ENCODE measurements at regions not wholly inside any gene's neighbourhood (a gene's known extent, or its start where the extent isn't known, plus 50 kb on each side); places are given as distances from the start of the nearest gene placed in this dataset.
A peak's percentile ranks its signal among the peaks of the same experiment; 100 is the strongest.
"Not testable (repeated sequence)": the region's sequence is repeated elsewhere in the genome, so short reads cannot be mapped to it uniquely, and the experiment has no call there.

DNA sequence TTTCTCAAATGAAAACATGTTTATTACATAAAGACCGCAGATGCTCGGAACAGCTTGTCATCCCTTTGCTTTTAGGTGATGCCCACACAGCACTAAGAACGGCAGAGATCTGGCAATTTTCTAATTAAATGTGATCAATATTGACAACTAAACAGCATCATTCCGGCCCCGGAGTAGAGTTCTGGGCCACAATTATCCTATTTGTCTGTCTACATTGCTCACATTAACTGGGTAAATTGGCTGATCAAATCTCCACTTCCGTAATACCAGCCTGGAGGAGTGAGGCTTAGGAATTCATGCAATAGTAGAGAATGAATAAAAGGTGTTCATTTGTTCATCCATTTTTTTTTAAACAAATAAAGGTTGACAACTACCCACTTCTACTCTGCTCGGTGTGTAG lies 245.1 kb upstream of the C9orf72 start:
- DNase-seq, result no peak

DNA sequence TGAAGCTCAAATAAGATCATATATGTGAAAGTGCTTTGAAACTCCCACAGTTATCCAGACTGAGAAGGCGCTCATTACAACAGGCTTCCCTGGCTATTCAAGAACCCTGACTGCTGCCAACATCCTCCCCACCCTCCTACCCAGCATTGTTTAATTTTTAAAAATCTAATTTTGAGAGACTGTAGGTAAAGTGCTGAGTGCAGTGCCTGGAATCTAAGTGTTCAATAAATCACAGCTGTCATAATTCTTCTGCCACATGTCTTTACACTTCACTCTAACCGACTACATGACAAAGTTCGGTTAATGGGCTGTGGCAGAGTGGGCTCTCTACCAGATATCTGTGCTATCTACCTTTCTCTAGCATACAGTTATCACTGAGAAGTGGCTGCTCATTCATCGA lies 255.6 kb upstream of the C9orf72 start:
- DNase-seq, result no peak

DNA sequence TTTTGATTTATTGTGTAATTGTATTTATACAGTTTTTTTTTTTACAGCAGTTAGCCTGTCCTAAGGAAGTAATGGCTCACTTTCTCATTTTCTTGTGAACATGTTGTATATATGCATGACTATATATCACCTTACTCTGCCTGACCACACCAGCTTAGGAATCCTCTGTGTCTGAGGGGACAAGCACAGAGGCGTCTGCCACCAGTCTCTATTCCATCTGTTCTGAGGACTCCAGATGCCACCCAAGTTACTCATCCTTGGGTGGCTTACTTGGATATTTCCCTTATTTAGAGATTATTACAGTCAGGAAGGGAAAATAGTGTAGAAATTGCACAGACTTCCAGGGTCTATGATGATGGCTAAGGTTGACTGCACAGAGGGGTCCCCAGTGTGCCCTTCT lies 256.3 kb upstream of the C9orf72 start:
- no peak for DNase-seq

DNA sequence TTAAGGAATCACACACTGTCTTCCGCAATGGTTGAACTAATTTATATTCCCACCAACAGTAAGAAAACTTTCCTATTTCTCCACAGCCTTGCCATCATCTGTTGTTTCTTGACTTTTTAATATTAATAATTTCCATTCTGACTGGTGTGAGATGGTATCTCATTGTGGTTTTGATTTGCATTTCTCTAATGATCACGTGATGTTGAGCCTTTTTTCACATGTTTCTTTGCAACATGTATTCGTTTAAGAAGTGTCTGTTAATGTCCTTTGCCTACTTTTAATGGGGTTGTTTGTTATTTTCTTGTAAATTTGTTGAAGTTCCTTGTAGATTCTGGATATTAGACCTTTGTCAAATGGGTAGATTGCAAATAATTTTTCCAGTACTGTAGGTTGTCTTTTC lies 258.8 kb upstream of the C9orf72 start:
- DNase-seq, result not testable (repeated sequence)

DNA sequence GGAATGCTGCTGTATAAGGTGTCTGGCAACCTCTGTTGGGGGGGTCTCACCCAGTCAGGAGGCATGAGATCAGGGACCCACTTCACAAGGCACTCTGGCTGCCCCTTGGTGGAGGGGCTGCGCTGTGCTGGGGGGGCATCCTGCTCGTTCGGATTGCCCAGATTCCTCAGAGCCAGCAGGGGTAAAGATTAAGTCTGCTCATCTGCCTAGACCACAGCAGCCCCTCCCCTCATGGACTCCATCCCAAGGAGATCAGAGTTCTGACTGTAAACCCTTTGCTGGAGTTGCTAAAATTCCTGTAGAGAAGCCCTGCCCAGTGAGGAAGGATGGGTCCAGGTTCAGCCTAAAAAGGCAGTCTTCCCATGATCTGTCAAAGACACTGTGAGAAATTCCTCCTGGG lies 262.0 kb upstream of the C9orf72 start:
- no peak for DNase-seq

DNA sequence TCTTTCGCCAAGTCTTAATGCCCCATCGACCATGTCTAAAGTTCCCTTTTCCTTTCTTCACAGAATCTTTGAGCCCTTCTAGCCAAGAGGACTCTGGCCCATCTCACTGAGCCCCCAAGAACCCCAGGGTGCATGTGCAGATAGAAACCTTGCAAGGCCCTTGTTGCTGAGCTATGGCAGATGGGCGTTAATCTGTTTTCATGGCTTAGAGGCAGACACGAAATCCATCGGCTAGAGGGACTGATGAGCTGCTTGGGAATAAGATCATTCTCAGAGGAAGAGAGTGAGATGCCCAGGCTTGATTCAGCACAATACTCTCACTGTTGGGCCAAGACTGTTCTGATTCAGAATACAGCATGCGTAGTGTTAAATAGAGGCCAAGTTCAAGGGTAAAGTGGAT lies 262.5 kb upstream of the C9orf72 start:
- DNase-seq, result no peak

DNA sequence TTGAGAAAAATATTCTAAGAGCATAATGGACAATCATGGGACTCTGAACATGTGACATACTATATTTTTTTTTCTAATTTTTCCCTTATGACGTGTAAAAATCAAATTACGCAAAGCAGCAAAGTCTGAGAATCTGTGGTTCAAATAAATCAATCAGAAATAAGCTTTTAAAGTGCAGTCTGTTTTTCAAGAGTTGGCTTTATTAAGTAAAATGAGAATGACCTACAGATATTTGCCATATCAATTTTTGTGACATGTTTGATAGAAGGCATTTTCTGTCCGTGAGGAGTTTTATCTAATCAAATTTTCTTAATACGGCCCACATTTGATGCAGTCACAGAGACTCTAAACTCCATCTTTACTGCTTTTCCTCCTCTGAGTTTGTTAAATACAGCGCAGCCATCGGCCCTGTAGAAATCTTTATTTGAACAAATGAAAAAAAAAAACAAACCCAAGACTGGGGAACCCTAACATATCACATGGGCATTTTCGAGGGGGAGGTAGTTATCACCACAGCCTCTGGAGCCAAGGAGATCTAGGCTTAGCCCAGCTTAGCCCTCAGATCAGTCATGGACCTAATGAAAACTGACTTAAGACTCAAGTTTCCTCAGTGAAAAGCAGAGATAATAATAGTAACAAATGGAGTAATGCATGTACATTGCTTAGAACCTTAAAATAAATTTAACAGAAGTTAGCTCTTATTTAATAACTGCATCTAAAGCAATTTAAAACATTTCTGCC lies 263.6 kb upstream of the C9orf72 start:
- no peak for DNase-seq

DNA sequence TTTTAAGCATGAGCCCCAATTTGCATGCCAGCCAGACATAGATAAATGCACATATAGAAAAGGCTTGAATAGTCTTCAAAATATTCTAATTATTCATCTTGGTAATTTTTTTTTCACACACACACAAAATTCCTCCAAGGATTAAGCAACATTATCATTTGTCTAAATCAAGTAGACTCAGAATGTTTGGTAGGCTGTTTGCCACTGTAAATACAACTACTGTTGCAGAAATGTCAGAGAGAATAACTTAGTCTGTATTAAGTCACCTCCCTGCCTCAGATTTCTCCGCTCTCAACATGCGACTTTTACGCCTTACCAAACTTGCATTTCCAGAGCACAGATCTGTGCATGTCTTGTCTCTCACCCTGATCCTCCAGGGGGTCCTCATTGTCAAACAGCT lies 265.6 kb upstream of the C9orf72 start:
- DNase-seq, result no peak

DNA sequence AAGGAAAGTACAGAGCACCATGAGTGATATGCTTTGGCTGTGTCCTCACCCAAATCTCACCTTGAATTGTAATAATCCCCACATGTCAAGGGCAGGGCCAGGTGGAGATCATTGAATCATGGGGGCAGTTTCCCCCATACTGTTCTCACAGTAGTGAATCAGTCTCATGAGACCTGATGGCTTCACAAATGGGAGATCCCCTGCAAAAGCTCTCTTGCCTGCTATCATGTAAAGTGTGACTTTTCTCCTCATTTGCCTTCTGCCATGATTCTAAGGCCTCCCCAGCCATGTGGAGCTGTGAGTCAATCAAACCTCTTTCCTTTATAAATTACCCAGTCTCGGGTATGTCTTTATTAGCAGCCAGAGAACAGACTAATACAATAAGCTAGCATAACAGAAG lies 266.5 kb upstream of the C9orf72 start:
- DNase-seq, result not testable (repeated sequence)

DNA sequence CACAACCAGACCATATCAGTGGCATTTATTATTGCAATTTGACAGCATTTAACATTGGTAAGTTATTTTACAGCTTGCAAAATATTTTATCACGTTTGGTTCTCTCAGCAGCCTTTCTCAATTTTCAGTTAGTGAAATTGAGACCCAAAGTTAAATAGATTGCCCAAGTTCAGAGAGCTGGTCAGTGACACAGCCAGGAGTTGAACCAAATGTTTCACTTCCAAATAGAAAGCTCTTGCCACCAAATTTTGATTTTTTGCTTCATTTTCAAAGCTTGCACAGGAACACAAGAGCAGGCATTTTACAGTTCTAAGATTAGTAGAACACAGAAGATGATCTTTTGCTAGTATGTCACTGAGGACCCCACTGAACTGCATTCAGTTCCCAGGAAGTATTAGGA lies 271.5 kb upstream of the C9orf72 start:
- no peak for DNase-seq

DNA sequence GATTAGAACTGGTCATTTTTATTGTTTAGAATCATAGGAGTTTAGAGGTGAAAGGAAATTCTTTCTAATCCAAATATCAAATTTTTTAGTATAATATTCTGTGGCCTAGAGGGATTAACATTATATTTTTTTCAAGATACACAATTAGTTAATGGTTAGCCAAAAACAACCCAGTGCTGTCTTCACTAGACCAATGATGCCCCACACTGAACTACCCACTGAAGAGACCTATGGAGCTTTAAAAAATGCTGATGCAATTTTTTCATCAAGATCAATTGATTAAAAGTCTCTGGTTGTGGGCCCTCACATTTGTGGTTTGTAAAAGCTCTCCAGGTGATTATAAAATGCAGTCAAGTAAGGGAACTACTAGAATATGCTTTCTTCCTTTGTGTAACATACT lies 274.1 kb upstream of the C9orf72 start:
- DNase-seq, result no peak

DNA sequence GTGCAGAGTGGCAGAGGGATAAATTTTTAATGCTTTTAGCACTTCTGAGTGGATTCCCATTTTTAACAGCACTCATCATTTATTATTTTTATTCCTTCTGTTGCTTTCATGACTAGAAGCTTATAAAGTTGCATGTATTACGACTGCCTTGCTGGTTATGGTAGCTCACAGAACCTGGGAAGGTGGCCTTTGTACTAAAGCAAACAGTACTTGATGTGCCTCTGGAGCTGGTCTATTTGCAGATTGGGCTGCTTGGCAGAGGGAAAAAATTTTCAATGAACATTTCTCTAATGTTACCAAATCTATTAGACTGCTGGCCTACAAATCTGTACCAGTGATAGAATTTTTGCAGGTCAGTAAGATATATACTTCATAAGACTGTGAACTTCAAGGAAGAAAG lies 274.5 kb upstream of the C9orf72 start:
- no peak for DNase-seq

DNA sequence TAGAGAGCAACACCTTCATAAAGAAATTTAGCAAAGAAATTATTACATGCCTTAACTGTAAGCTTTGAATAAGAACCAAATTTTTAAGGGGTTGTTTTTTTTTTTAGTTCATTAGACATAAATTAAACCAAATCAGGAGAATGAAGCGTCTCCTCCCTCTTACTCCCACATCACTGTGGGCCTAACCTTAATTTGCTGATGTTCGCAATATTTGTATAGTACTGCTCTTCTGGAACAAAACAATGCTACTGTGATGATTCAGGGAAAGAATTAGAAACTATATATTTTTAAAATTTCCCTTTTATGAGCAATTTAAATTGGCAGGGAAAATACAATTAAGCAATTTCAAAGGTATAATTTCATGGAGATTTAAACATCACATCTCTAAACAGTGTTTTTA lies 275.0 kb upstream of the C9orf72 start:
- DNase-seq, result no peak

DNA sequence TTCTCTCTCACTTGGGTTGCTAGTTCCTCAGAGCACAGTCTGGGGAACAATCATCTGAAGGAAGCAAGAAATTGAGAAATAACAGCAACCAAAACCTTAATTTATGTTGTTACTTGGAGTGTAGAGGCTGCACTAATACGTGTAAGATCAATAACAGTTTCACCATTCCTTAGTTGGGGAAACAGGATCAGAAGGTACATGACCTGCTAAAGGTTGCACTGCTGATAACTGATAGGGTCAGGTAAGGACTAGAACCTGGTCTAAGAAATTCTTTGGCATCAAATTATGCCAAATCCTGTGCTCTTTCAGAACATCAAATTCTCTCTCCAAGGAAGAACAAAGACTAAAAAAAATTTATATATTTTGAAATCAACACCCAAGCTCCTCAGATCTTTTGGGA lies 278.6 kb upstream of the C9orf72 start:
- no peak for DNase-seq

DNA sequence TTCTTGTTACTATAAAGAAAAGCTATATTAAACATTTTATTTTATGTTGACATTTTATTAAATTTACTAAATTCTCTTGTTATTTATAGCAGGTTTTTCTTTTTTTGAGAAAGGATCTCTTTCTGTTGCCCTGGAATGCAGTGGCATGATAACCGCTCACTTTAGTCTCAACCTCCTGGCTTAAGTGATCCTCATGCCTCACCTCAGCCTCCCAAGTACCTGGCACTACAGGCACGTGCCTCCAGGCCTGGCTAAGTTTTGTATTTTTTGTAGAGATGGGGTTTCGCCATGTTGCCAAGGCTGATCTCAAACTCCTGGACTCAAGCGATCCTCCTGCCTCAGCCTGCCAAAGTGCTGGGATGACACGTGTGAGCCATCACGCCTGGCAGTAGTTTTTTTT lies 280.2 kb upstream of the C9orf72 start:
- no peak for DNase-seq

DNA sequence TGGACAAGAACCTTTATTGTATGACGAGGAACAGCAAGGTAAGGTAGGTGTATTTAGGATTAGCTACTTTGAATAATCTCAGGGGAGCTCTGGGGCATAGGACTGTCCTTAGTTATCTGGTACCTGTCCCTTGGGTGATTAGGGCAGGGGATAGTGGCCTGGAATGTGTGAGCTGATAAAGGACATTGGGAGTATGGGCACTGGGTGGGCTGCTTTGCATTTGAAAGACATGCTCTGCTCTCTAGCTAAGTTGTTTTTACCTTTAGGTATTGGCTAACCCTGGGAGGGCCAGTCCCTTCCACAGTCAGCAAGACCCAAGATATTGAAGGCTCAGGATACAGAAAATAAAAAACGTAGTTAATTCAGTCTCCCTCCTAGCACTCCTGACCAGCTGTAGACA lies 282.8 kb upstream of the C9orf72 start:
- no peak for DNase-seq

DNA sequence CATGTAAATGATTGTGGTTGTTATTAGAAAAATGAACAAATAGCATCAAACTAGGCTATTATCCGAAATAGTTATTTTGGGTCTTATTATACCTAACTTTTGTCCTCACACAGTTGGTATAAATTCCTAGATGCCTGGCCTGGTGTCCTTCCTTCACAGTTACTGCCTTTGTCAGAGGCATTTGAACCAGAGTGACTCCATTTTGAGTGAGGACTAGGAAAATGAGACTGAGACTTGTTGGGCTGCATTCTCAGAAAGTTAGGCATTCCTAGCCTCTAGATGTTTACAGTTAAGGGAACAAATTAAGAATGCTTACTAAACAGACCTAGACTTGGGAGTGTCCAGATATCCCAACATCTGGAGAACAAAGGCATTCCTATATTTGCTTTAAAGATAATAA lies 283.5 kb upstream of the C9orf72 start:
- no peak for DNase-seq

DNA sequence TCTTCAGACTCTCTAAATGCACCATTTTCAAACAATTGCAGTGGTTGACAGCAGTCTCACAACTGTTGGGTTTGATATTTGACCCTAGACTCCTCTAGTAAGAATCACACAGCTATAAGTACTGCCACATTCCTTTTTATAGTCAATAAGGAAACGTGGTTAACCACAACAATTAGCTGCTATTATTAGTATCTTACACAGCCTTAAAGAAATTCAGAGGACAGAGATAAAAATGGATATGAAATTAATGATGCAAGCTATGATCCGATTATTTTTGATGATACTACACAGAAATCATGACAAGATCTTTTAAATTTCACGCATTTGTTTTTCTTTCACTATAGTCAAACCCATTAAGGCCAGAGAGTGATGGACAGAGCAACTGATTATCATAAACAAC lies 288.6 kb upstream of the C9orf72 start:
- no peak for DNase-seq

DNA sequence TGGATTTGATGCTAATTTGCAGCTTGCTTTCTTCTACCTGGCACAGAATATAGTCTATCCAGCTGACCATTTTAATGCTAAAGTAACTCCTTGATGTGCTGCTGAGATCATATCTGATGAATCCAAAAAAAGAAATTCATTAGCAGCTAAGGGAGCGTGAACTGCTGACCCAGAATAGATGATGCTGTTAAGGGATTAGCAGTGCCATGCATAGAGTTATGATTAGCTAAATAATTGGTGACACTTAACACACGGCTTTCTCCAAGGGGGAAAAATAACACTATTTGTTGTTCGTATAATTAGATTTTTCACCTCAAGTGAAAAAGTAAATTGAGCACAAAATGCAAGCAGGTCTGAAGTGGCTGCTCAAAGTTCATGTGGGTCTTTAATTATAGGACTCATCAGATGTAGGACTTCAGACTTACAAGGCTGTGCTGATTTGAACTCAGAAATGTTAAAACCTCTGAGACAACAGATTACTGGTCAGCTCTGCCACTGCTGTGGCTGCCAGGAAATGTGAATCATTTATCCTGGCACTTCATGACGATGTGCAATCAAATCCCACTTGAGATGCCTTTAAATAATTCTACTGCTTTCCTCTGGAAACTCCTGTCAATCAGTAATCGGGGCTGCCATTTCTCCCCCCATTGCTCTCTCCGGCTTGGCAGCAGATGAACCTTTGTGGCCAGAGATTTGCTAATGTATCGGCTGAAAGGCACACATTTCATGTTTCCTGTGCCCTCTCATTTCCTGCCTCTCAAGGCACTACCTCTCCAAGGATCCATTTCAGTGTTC lies 291.6 kb upstream of the C9orf72 start:
- no peak for DNase-seq

DNA sequence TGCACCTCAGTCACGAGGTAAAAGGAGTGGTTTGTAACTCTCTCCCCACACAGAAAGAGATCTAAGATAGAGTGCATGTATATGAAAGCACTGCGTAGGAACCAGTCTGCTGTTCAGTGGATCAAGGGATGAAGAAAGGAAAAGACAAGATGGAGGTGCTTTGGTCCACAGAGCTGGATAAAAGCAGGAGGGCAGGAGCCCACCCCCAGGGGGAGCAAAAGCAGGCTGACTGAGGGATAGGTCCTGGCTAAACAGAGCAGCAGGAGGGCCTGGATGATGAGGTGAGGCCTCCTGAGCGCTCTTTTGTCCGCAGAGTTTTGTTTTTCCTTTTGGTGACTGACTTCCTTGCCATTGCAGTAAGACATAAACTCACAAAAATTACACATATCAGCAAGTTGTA lies 293.5 kb upstream of the C9orf72 start:
- no peak for DNase-seq

DNA sequence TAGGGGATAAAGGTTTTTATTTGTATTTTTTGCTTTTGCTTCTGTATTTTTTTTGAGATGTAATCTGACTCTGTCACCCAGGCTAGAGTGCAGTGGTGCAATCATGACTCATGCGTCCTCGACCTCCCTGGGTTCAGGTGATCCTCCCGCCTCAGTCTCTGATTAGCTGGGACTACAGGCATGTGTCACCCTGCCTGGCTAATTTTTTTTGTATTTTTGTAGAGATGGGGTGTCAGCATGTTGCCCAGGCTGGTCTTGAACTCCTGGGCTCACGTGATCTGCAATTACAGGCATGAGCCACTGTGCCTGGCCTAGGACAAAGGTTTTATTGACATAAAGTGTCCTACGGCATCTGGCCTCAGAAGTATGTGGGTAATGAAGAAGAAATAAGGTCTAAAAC lies 297.1 kb upstream of the C9orf72 start:
- no peak for DNase-seq

DNA sequence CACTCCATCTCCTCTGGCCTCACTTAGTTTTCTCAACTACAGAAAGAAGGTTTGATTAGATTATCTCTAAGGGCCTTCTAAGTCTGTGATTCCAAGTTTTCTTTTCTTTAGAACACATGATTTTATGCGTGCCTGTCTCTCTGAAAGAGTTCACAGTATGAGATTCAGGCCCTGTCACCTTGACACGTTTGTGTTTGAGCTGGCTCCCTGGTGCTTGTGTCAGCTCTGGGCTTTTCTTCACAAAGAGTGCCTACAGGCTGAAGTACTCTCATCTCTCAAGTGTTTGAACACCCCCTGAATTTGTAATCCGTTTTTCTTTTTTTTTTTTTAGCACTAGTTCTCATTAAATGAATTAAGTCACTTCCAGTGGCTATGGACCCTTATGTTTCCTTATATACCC lies 306.9 kb upstream of the C9orf72 start:
- DNase-seq, result no peak

DNA sequence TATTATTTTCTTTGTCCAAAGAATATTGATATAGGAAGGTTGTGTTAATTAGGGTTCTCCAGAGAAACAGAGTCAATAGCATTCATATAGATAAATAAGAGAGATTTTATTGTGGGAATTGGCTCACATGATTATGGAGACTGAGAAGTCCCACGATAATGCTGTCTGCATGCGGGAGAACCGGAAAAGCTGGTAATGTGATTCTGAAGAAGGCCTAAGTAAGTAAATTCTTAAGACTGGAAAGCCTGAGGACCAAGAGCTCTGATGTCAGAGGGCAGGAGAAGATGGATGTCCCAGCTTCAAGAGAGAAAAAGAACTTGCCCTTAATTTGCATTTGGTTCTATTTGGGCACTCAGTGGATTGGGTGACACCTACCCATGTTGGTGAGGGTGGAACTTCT lies 307.4 kb upstream of the C9orf72 start:
- no peak for DNase-seq

DNA sequence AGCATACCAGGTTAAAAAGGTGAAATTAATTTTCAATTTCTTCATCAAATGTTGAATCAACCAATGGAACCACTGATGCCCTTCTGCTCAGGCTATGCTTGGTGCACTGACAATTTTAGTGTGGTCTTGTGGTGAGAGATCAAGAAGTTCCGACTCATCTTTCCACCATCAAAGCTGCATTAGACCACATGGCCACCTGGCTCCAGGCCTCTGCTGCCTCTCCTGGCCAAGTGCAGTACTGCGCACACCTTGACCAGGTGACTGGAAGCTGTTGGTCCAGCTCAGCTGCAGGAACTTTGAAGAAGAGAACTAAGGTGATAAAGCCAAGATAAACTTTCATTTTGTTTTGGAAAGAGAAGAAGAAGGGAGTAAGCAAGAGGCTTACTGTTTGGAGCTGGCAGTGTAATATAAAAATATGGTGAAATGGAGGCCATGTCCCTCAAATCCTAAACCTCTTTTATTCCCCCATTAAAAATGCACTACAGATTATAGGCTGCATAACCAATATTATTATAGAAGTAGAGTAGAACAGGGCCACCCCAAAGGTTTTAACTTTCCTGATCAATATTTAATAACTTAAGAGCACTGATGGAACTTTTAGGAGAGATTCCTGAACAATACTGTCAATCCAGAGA lies 315.5 kb upstream of the C9orf72 start:
- peak; percentile 53 for DNase-seq

Measured in activated CD4-positive, CD25-positive, alpha-beta regulatory T cell treated with anti-CD3 and anti-CD28 coated beads, Interleukin-2, amount 50 U/mL, for 72 hours (primary cell).